NCI-H2081 (cell line): ENCODE measurements at regions not wholly inside any gene's neighbourhood (a gene's known extent, or its start where the extent isn't known, plus 50 kb on each side); places are given as distances from the start of the nearest gene placed in this dataset.
"Not testable (repeated sequence)": the region's sequence is repeated elsewhere in the genome, so short reads cannot be mapped to it uniquely, and the experiment has no call there.

ENCODE experiments used
- DNase-seq, 2 experiments: peaks; one replicate each; lab custom pipeline; 2025; lab: John Stamatoyannopoulos, UW

- DNase-seq, result no peak
Observed at GRCh38 chr3:177476921-177477435, 279.7 kb upstream of the TBL1XR1 start.

GRCh38 chr3:177478170-177478867 is 281.0 kb upstream of the TBL1XR1 start:
- no peak for DNase-seq

GRCh38 chr3:177479630-177480029 is 282.3 kb upstream of the TBL1XR1 start:
- no peak for DNase-seq

GRCh38 chr3:177481329-177481728 is 284.0 kb upstream of the TBL1XR1 start:
- DNase-seq, result no peak

- DNase-seq, result no peak
Observed at GRCh38 chr3:177482048-177482691, 284.9 kb upstream of the TBL1XR1 start.

GRCh38 chr3:177483182-177483967 is 286.1 kb upstream of the TBL1XR1 start:
- DNase-seq, result peak in 1 of 2 experiments; percentile 25

GRCh38 chr3:177484206-177484605 is 286.9 kb upstream of the TBL1XR1 start:
- DNase-seq, result no peak

GRCh38 chr3:177484926-177485325 is 287.6 kb upstream of the TBL1XR1 start:
- no peak for DNase-seq

GRCh38 chr3:177487635-177488186 is 290.4 kb upstream of the TBL1XR1 start:
- DNase-seq, result no peak

- DNase-seq, result no peak
Observed at GRCh38 chr3:177488740-177489139, 291.5 kb upstream of the TBL1XR1 start.

- no peak for DNase-seq
Observed at GRCh38 chr3:177490626-177491025, 293.3 kb upstream of the TBL1XR1 start.

GRCh38 chr3:177491296-177492032 is 294.2 kb upstream of the TBL1XR1 start:
- DNase-seq, result peak; percentile 30 to 71

GRCh38 chr3:177493091-177493490 is 295.8 kb upstream of the TBL1XR1 start:
- DNase-seq, result no peak

- no peak for DNase-seq
Observed at GRCh38 chr3:177494216-177494615, 296.9 kb upstream of the TBL1XR1 start.

GRCh38 chr3:177495566-177495965 is 298.3 kb upstream of the TBL1XR1 start:
- no peak for DNase-seq

- DNase-seq, result no peak
Observed at GRCh38 chr3:177498037-177498857, 301.0 kb upstream of the TBL1XR1 start.

- DNase-seq, result not testable (repeated sequence)
Observed at GRCh38 chr3:177499039-177499438, 301.8 kb upstream of the TBL1XR1 start.

GRCh38 chr3:177499779-177500423 is 302.6 kb upstream of the TBL1XR1 start:
- DNase-seq, result no peak

GRCh38 chr3:177510693-177511216 is 313.5 kb upstream of the TBL1XR1 start:
- no peak for DNase-seq
